SU-DHL-6 (cell line): ENCODE measurements at regions not wholly inside any gene's neighbourhood (a gene's known extent, or its start where the extent isn't known, plus 50 kb on each side); places are given as distances from the start of the nearest gene placed in this dataset.

Source experiments
- H2AFZ ChIP-seq: fragments of 200-600 bp; sonication (generic); 2 replicates; pipeline ENCODE4 v1.6.1; 2014; ENCODE audit warnings: low read depth, mild to moderate bottlenecking, moderate library complexity, mixed read lengths, antibody characterized with exemption, low read length; ENCODE audit not compliant: severe bottlenecking
- H3F3A ChIP-seq: fragments of 200-600 bp; shearing (Covaris generic); 2 replicates; pipeline ENCODE4 v1.6.0; 2016; ENCODE audit warnings: antibody characterized with exemption, mild to moderate bottlenecking; ENCODE audit not compliant: insufficient read depth
- H3K27ac ChIP-seq: fragments of 200-600 bp; sonication (generic); 2 replicates; pipeline ENCODE4 v1.5.1; 2016; ENCODE audit warnings: low read depth, mild to moderate bottlenecking, low read length, moderate library complexity, mixed read lengths
- H3K27me3 ChIP-seq: fragments of 200-600 bp; sonication (generic), shearing (Covaris generic); 2 replicates; pipeline ENCODE4 v1.6.0; 2014; ENCODE audit warnings: mild to moderate bottlenecking, low read length
- H3K36me3 ChIP-seq: fragments of 200-600 bp; sonication (generic); 2 replicates; pipeline ENCODE4 v1.6.1; 2014; ENCODE audit warnings: mild to moderate bottlenecking, low read length, mixed read lengths
- H3K4me2 ChIP-seq: fragments of 300-600, 200-600 bp; shearing (Covaris generic), sonication (generic); 2 replicates; pipeline ENCODE4 v1.6.0; 2014; ENCODE audit warnings: low read length, low read depth, mild to moderate bottlenecking; ENCODE audit not compliant: poor library complexity, severe bottlenecking
- H3K4me3 ChIP-seq: fragments of 200-600 bp; sonication (generic); 2 replicates; pipeline ENCODE4 v1.5.1; 2014; ENCODE audit warnings: antibody characterized with exemption, low read length, mild to moderate bottlenecking, mixed read lengths; ENCODE audit not compliant: insufficient read depth, poor library complexity, severe bottlenecking
- H3K79me2 ChIP-seq: fragments of 200-600 bp; sonication (generic); 2 replicates; pipeline ENCODE4 v1.6.1; 2014; ENCODE audit warnings: mild to moderate bottlenecking, low read length, moderate library complexity; ENCODE audit not compliant: insufficient read depth
- H3K9ac ChIP-seq: fragments of 200-600 bp; sonication (generic); 2 replicates; pipeline ENCODE4 v1.7.0; 2014; ENCODE audit warnings: mild to moderate bottlenecking, low read length
- H3K9me2 ChIP-seq: fragments of 200-600 bp; sonication (generic); replicated peaks from 2 replicates; pipeline ENCODE4 v1.6.1; 2014; ENCODE audit warnings: low read length; ENCODE audit not compliant: insufficient read depth
- H3K9me3 ChIP-seq: fragments of 200-600 bp; sonication (generic); 2 replicates; pipeline ENCODE4 v1.6.1; 2014; ENCODE audit warnings: low read length, mixed read lengths; ENCODE audit not compliant: insufficient read depth
- H4K20me1 ChIP-seq: fragments of 200-600 bp; sonication (generic); 2 replicates; pipeline ENCODE4 v1.6.1; 2014; ENCODE audit warnings: low read depth, mild to moderate bottlenecking, antibody characterized with exemption, low read length, moderate library complexity, mixed read lengths
- CTCF ChIP-seq: fragments of 200-600 bp; sonication (generic); IDR thresholded peaks from one replicate; pipeline ENCODE4 v1.5.1; 2017; ENCODE audit warnings: antibody characterized with exemption, mild to moderate bottlenecking, low read length, moderate library complexity; ENCODE audit not compliant: insufficient read depth, poor library complexity, severe bottlenecking
- EZH2phosphoT487 ChIP-seq: fragments of 200-600 bp; sonication (generic), shearing (Covaris generic); conservative IDR thresholded peaks from 2 replicates; pipeline ENCODE4 v1.6.1; 2018; ENCODE audit warnings: mild to moderate bottlenecking, antibody characterized with exemption, low read length, moderate library complexity, mixed read lengths

DNA sequence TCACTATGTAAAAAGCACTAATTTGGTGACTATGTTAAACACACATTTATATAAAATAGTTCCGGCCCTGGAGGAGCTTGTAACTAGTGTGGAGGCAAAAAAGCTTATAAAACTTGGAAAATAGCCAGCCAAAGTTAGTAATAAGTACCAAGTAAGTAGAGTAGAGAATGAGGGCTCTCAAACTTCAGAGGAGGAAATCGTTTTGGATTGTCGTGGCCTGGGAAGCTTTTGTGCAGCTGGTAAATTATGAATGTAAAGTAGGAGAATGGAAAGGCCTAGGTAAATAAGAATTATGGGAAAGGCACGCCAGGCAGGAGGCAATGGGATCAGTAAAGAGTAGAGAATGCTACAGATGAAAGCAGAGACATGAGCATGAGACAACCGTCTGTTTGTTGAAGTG is 832.7 kb upstream of the ZNF608 start:
- Histone ChIP-seq H3K27ac (no peak overlapping the region), H3K27me3 (no peaks in the 10 kb centered on the region), H3K4me3 (no peak overlapping the region), H3K4me2 (no peak overlapping the region), H2AFZ (no peak overlapping the region), H3K9ac (no peak overlapping the region), H4K20me1 (no peaks in the 10 kb centered on the region), H3F3A (no peaks in the 10 kb centered on the region), H3K36me3 (no peaks in the 10 kb centered on the region), H3K79me2 (no peaks in the 10 kb centered on the region), H3K9me2 (no peaks in the 10 kb centered on the region), H3K9me3 (no peaks in the 10 kb centered on the region)
- no peak for TF ChIP-seq EZH2phosphoT487
- no peak for TF ChIP-seq CTCF

- H2AFZ ChIP-seq = no peak overlapping the region
- no peaks in the 10 kb centered on the region for H3K27me3 ChIP-seq
- no peak for TF ChIP-seq EZH2phosphoT487
- no peak for TF ChIP-seq CTCF
- H3K27ac ChIP-seq = no peak overlapping the region
- H4K20me1 ChIP-seq = no peaks in the 10 kb centered on the region
- no peak overlapping the region for H3K9ac ChIP-seq
- H3F3A ChIP-seq = no peaks in the 10 kb centered on the region
- no peaks in the 10 kb centered on the region for H3K9me3 ChIP-seq
- no peak overlapping the region for H3K4me2 ChIP-seq
- no peaks in the 10 kb centered on the region for H3K9me2 ChIP-seq
- no peaks in the 10 kb centered on the region for H3K36me3 ChIP-seq
- H3K79me2 ChIP-seq = no peaks in the 10 kb centered on the region
- H3K4me3 ChIP-seq = no peak overlapping the region
Observed at GRCh38 chr5:125581311-125581710, 834.9 kb upstream of the ZNF608 start.

DNA sequence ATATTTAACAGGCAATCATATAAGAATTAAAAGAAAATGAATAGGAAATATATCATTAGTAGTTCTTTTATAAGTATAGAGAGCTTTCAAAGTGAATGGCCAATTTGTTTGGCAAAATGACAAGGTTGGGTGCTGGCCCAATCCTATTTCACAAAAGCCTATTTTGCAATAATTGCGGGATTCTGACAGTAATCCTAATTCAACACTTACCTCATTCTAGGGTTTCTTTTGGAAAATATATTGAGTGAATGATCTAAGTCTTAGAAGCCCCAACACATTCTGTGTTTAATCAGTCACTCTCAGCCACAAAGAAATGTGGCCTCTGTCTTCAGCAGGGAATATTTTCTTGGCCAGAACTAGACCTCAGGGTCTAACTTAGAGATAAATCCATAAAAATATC is 835.9 kb upstream of the ZNF608 start:
- Histone ChIP-seq H3K4me2 (no peak overlapping the region), H3K9ac (no peak overlapping the region), H3K9me3 (no peaks in the 10 kb centered on the region), H3K27ac (no peak overlapping the region), H4K20me1 (no peaks in the 10 kb centered on the region), H2AFZ (no peak overlapping the region), H3K9me2 (no peaks in the 10 kb centered on the region), H3K36me3 (no peaks in the 10 kb centered on the region), H3K27me3 (no peaks in the 10 kb centered on the region), H3K4me3 (no peak overlapping the region), H3K79me2 (no peaks in the 10 kb centered on the region), H3F3A (no peaks in the 10 kb centered on the region)
- TF ChIP-seq CTCF (no peak), EZH2phosphoT487 (no peak)
